NCI-H1436 treated with DMSO at 0.1 percent for 48 hours (cell line): ENCODE measurements at regions not wholly inside any gene's neighbourhood (a gene's known extent, or its start where the extent isn't known, plus 50 kb on each side); places are given as distances from the start of the nearest gene placed in this dataset.
"Not testable (repeated sequence)": the region's sequence is repeated elsewhere in the genome, so short reads cannot be mapped to it uniquely, and the experiment has no call there.

Experiments used
- DNase-seq: peaks from one replicate; lab custom pipeline; 2025; lab: John Stamatoyannopoulos, UW

GRCh38 chr4:4666693-4667621 lies 125.1 kb upstream of the STX18 start:
- DNase-seq: no peak

GRCh38 chr4:4666187-4666586 lies 124.3 kb upstream of the STX18 start:
- no peak for DNase-seq

- DNase-seq: no peak
These were observed 122.4 kb upstream of the STX18 start for GRCh38 chr4:4664234-4664633.

- DNase-seq: no peak
These were observed 121.2 kb upstream of the STX18 start for GRCh38 chr4:4663028-4663427.

- no peak for DNase-seq
These were observed 120.4 kb upstream of the STX18 start for GRCh38 chr4:4662230-4662629.

GRCh38 chr4:4659871-4660651 lies 118.2 kb upstream of the STX18 start:
- no peak for DNase-seq

- no peak for DNase-seq
These were observed 116.2 kb upstream of the STX18 start for GRCh38 chr4:4658052-4658451.

GRCh38 chr4:4656977-4657376 lies 115.1 kb upstream of the STX18 start:
- DNase-seq: no peak

GRCh38 chr4:4655901-4656300 lies 114.1 kb upstream of the STX18 start:
- no peak for DNase-seq

GRCh38 chr4:4655011-4655410 lies 113.2 kb upstream of the STX18 start:
- DNase-seq: no peak

GRCh38 chr4:4651811-4652755 lies 110.2 kb upstream of the STX18 start:
- no peak for DNase-seq

GRCh38 chr4:4647041-4647440 lies 105.2 kb upstream of the STX18 start:
- DNase-seq: no peak

- no peak for DNase-seq
These were observed 103.9 kb upstream of the STX18 start for GRCh38 chr4:4645743-4646142.

GRCh38 chr4:4644277-4644676 lies 102.4 kb upstream of the STX18 start:
- not testable (repeated sequence) for DNase-seq

GRCh38 chr4:4643743-4644142 lies 101.9 kb upstream of the STX18 start:
- DNase-seq: not testable (repeated sequence)

GRCh38 chr4:4643306-4643705 lies 101.5 kb upstream of the STX18 start:
- no peak for DNase-seq

GRCh38 chr4:4642496-4643000 lies 100.7 kb upstream of the STX18 start:
- DNase-seq: no peak

- DNase-seq: no peak
These were observed 100.0 kb upstream of the STX18 start for GRCh38 chr4:4641661-4642495.

- DNase-seq: no peak
These were observed 99.4 kb upstream of the STX18 start for GRCh38 chr4:4641254-4641653.

GRCh38 chr4:4640692-4641091 lies 98.8 kb upstream of the STX18 start:
- no peak for DNase-seq

GRCh38 chr4:4639370-4639769 lies 97.5 kb upstream of the STX18 start:
- no peak for DNase-seq
